CD14-positive monocyte (primary cell): ENCODE measurements at regions not wholly inside any gene's neighbourhood (a gene's known extent, or its start where the extent isn't known, plus 50 kb on each side); places are given as distances from the start of the nearest gene placed in this dataset.

Experiments
- DNase-seq, 3 donors: peaks; one replicate each; pipeline ENCODE4 v3.0.0-alpha.2; 2011 to 2022
- H2AFZ ChIP-seq: 2 replicates; pipeline ENCODE4 v1.6.0; 2012; ENCODE audit warnings: mild to moderate bottlenecking, low read depth, low read length, inconsistent platforms; ENCODE audit not compliant: insufficient read depth, poor library complexity, severe bottlenecking
- H3K27ac ChIP-seq, 2 donors: 1 replicate in 1 of 2; 2 replicates in 1 of 2; pipeline ENCODE4 v1.5.1; 2012 to 2013; ENCODE audit warnings: low read length in 2 of 2, control low read depth in 1 of 2, inconsistent platforms in 1 of 2, low read depth in 1 of 2, mild to moderate bottlenecking in 1 of 2
- H3K27me3 ChIP-seq, 2 donors: one replicate each; pipeline versions ENCODE4 v1.6.0 to v1.6.1; 2011 to 2013; ENCODE audit warnings: low read length in 2 of 2; ENCODE audit not compliant: control insufficient read depth in 2 of 2, insufficient read depth in 2 of 2
- H3K36me3 ChIP-seq, 2 donors: replicated peaks in 1 of 2; 1 replicate in 1 of 2; 2 replicates in 1 of 2; pipeline versions ENCODE4 v1.5.1 to v1.6.1; 2012 to 2013; ENCODE audit warnings: low read length in 2 of 2, control low read depth in 1 of 2, inconsistent platforms in 1 of 2, mild to moderate bottlenecking in 1 of 2; ENCODE audit not compliant: insufficient read depth in 2 of 2, control insufficient read depth in 1 of 2
- H3K4me1 ChIP-seq, 2 donors: 1 replicate in 1 of 2; 2 replicates in 1 of 2; pipeline versions ENCODE4 v1.5.1 to v1.6.1; 2012 to 2013; ENCODE audit warnings: low read length in 2 of 2, control low read depth in 1 of 2, inconsistent platforms in 1 of 2, mild to moderate bottlenecking in 1 of 2, moderate library complexity in 1 of 2; ENCODE audit not compliant: insufficient read depth in 2 of 2, control insufficient read depth in 1 of 2
- H3K4me2 ChIP-seq: replicated peaks from 2 replicates; pipeline ENCODE3; 2012; ENCODE audit warnings: low read length, moderate library complexity, mild to moderate bottlenecking; ENCODE audit not compliant: poor library complexity, severe bottlenecking; ENCODE audit errors: extremely low read depth
- H3K4me3 ChIP-seq, 3 experiments: fragments of 200-600 bp in 1 of 3; sonication (generic) in 1 of 3; replicated peaks in 1 of 3; 1 replicate in 2 of 3; 2 replicates in 1 of 3; pipeline ENCODE4 v1.5.1; 2011 to 2013; ENCODE audit warnings: low read length in 3 of 3, mild to moderate bottlenecking in 3 of 3, control low read depth in 2 of 3, low read depth in 2 of 3, inconsistent platforms in 1 of 3, moderate library complexity in 1 of 3
- H3K79me2 ChIP-seq: 2 replicates; pipeline ENCODE4 v1.6.0; 2012; ENCODE audit warnings: mild to moderate bottlenecking, control low read depth, inconsistent platforms, low read length, moderate library complexity; ENCODE audit not compliant: insufficient read depth
- H3K9ac ChIP-seq: 2 replicates; pipeline ENCODE4 v1.6.0; 2017; ENCODE audit warnings: low read length, mild to moderate bottlenecking; ENCODE audit not compliant: insufficient read depth, poor library complexity, severe bottlenecking
- H3K9me3 ChIP-seq, 2 donors: replicated peaks in 1 of 2; 1 replicate in 1 of 2; 2 replicates in 1 of 2; pipeline versions ENCODE4 v1.5.1 to v1.6.1; 2012 to 2013; ENCODE audit warnings: low read length in 2 of 2, control low read depth in 1 of 2; ENCODE audit not compliant: control insufficient read depth in 1 of 2, insufficient read depth in 1 of 2
- H4K20me1 ChIP-seq: 2 replicates; pipeline ENCODE4 v1.6.0; 2012; ENCODE audit warnings: mild to moderate bottlenecking, low read length, control low read depth, moderate library complexity; ENCODE audit not compliant: insufficient read depth
- H3K27ac Mint-ChIP-seq, 7 donors: one replicate each; pipeline ENCODE4 v1.8.0; 2020; ENCODE audit warnings: mild to moderate bottlenecking in 7 of 7, mixed read lengths in 7 of 7, moderate library complexity in 6 of 7, inconsistent platforms in 2 of 7
- H3K27me3 Mint-ChIP-seq, 3 donors: one replicate each; pipeline ENCODE4 v1.8.0; 2021 to 2022; ENCODE audit warnings: low read depth in 3 of 3, mild to moderate bottlenecking in 3 of 3, mixed read lengths in 3 of 3, moderate library complexity in 3 of 3, inconsistent platforms in 1 of 3
- H3K36me3 Mint-ChIP-seq, 2 donors: one replicate each; pipeline ENCODE4 v1.8.0; 2020; ENCODE audit warnings: mixed read lengths in 2 of 2, inconsistent platforms in 1 of 2, mild to moderate bottlenecking in 1 of 2
- H3K4me1 Mint-ChIP-seq: one replicate; pipeline ENCODE4 v1.8.0; 2020; ENCODE audit warnings: mild to moderate bottlenecking, mixed read lengths
- H3K4me3 Mint-ChIP-seq, 2 donors: one replicate each; pipeline ENCODE4 v1.8.0; 2020; ENCODE audit warnings: mild to moderate bottlenecking in 2 of 2, mixed read lengths in 2 of 2, moderate library complexity in 1 of 2
- H3K9me3 Mint-ChIP-seq, 7 donors: one replicate each; pipeline ENCODE4 v1.8.0; 2020 to 2022; ENCODE audit warnings: mixed read lengths in 7 of 7, mild to moderate bottlenecking in 6 of 7, moderate library complexity in 6 of 7, inconsistent platforms in 2 of 7
- WGBS: methylation state at CpG from one replicate; pipeline ENCODE4 v1.1.5; 2013; ENCODE audit warnings: missing lambda C conversion rate; ENCODE audit not compliant: insufficient coverage; 5-methylcytosine and 5-hydroxymethylcytosine counted together
- intact Hi-C, 2 donors: fragments of 100-400 bp; cut with micrococcal nuclease; formaldehyde crosslinking; loops; one replicate each; pipeline versions ENCODE4 v1.15.0 to v1.15.1; 2023
- TF ChIP-seq, protein P1 (sequence below): fragments of 200-600 bp; IDR thresholded peaks from one replicate; pipeline ENCODE4 v1.8.0; 2022; ENCODE audit warnings: antibody characterized with exemption, mild to moderate bottlenecking

DNA sequence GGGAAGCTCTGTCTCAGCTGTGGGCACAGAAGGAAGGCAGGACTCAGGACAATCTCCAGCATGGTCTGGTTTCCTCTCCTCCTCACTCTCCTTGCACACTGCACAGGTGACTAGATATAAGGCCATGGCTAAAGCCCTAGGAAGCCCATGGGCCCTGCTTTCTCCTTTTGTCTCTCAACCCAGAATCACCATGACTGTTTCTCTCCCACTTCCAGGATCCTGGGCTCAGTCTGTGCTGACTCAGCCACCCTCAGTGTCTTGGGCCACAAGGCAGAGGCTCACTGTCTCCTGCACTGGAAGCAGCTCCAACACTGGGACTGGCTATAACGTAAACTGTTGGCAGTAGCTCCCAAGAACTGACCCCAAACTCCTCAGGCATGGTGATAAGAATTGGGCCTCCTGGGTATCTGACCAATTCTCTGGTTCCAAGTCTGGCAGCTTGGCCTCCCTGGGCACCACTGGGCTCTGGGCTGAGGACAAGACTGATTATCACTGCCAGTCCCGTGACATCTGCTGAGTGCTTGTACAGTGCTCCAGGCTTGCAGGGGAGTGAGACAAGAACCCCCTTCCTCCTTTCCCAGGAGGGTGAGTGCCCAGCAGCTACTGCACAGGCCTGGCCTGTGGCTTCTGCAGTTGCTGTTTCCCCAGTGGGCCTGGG lies 104.0 kb upstream of the TOP3B start:
- Histone ChIP-seq H3K4me1 (peaks cover 13 to 20% of the 10 kb centered on the region in 2 donors), H3K27me3 (peaks cover 0 to 3% of the 10 kb centered on the region in 2 donors), H4K20me1 (no peaks in the 10 kb centered on the region), H3K4me2 (no peak overlapping the region), H3K27ac (peak overlapping the region in 1 of 2 donors; percentile 80), H3K79me2 (no peaks in the 10 kb centered on the region), H3K4me3 (peak overlapping the region in 1 of 3 experiments; percentile 33), H3K36me3 (no peaks in the 10 kb centered on the region), H3K9me3 (no peaks in the 10 kb centered on the region), H3K9ac (peak overlapping the region; percentile 6), H2AFZ (peak overlapping the region; percentile 58)
- Mint-ChIP-seq H3K9me3 (no peaks in the 10 kb centered on the region), H3K36me3 (no peaks in the 10 kb centered on the region), H3K4me1 (peaks cover 27% of the 10 kb centered on the region), H3K4me3 (no peak overlapping the region), H3K27me3 (peaks cover 1 to 18% (median 15%) of the 10 kb centered on the region in 3 donors), H3K27ac (peak overlapping the region; percentile 29 to 86 (median 78))
- DNase-seq, result peak; percentile 56 to 73 (median 63)
- intact Hi-C loops, result no loop called here
- WGBS, result 100% methylated on average over 1 of the region's 2 CpGs
- TF ChIP-seq, protein P1, sequence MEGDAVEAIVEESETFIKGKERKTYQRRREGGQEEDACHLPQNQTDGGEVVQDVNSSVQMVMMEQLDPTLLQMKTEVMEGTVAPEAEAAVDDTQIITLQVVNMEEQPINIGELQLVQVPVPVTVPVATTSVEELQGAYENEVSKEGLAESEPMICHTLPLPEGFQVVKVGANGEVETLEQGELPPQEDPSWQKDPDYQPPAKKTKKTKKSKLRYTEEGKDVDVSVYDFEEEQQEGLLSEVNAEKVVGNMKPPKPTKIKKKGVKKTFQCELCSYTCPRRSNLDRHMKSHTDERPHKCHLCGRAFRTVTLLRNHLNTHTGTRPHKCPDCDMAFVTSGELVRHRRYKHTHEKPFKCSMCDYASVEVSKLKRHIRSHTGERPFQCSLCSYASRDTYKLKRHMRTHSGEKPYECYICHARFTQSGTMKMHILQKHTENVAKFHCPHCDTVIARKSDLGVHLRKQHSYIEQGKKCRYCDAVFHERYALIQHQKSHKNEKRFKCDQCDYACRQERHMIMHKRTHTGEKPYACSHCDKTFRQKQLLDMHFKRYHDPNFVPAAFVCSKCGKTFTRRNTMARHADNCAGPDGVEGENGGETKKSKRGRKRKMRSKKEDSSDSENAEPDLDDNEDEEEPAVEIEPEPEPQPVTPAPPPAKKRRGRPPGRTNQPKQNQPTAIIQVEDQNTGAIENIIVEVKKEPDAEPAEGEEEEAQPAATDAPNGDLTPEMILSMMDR, result no peak

DNA sequence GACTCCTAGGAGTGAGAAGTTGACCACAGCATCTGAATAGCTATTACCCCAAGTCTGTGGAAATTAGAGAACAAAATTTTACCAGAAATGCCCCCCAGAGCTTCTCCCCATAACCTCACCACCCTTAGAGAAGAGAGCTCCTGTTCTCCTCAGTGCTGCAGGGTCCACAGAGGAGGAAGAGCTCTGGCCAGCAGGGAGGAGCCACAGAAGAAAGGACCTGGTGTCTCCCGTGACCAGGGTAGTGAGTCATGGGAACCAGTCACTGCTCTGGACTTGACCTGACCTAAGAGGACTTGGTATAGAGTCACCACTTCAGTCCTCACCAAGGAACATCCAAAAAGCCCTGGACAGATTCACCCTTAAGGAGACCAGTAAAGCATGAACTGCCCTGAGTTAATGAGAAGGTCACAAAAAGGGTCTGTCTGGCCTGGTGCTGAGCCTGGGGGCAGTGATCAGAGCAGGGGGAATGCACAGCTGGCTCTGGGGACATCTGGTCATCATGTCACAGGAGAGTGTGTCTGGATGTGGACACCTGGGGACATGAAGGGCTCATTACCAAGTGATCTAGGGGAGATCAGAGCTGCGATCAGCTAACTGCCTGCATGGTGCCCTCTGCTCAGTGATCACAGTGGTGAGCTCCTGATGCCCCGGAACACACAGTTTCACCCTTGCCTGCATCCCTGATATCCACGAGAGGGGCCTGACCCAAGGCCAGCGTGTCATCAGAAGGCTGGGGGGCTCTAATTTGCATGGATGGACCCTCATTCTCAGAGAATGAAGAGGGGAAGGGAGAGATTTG lies 103.3 kb upstream of the TOP3B start:
- Histone ChIP-seq H4K20me1 (no peaks in the 10 kb centered on the region), H3K4me2 (peak overlapping the region; percentile 19), H3K79me2 (no peaks in the 10 kb centered on the region), H3K27ac (peak overlapping the region; percentile 18 to 80), H3K4me3 (peak overlapping the region in 1 of 3 experiments; percentile 33), H3K9ac (peak overlapping the region; percentile 6), H3K4me1 (peaks cover 13 to 20% of the 10 kb centered on the region in 2 donors), H2AFZ (peak overlapping the region; percentile 58), H3K36me3 (no peaks in the 10 kb centered on the region), H3K27me3 (peaks cover 0 to 7% of the 10 kb centered on the region in 2 donors), H3K9me3 (no peaks in the 10 kb centered on the region)
- peak; percentile 91 to 98 (median 95) for DNase-seq
- Mint-ChIP-seq H3K27me3 (peaks cover 4 to 21% (median 15%) of the 10 kb centered on the region in 3 donors), H3K9me3 (no peaks in the 10 kb centered on the region), H3K4me3 (peak overlapping the region in 1 of 2 donors; percentile 58), H3K27ac (peak overlapping the region; percentile 67 to 94 (median 80)), H3K36me3 (no peaks in the 10 kb centered on the region), H3K4me1 (peaks cover 31% of the 10 kb centered on the region)
- TF ChIP-seq, protein P1, result no peak
- intact Hi-C loops, result no loop called here
- WGBS, result 89% methylated on average over 3 of the region's 5 CpGs
